GM23248 (cell line): ENCODE measurements at regions not wholly inside any gene's neighbourhood (a gene's known extent, or its start where the extent isn't known, plus 50 kb on each side); places are given as distances from the start of the nearest gene placed in this dataset.
A peak's percentile ranks its signal among the peaks of the same experiment; 100 is the strongest.

Experiments used
- DNase-seq: peaks from one replicate; pipeline ENCODE4 v3.0.0-alpha.2; 2015
- H2AFZ ChIP-seq: fragments of 200-600 bp; sonication (generic); 2 replicates; pipeline ENCODE4 v1.6.1; 2016; ENCODE audit warnings: antibody characterized with exemption
- H3F3A ChIP-seq: fragments of 200-600 bp; sonication (generic); 2 replicates; pipeline ENCODE4 v1.6.1; 2016; ENCODE audit warnings: mild to moderate bottlenecking, antibody characterized with exemption, mixed run types; ENCODE audit not compliant: insufficient read depth
- H3K27ac ChIP-seq: fragments of 200-600 bp; sonication (generic); 2 replicates; pipeline ENCODE4 v1.5.1; 2016; ENCODE audit warnings: mild to moderate bottlenecking
- H3K27me3 ChIP-seq: fragments of 200-600 bp; sonication (generic); replicated peaks from 2 replicates; pipeline ENCODE4 v1.6.1; 2016; ENCODE audit warnings: mild to moderate bottlenecking; ENCODE audit not compliant: insufficient read depth
- H3K36me3 ChIP-seq: fragments of 200-600 bp; sonication (generic); 2 replicates; pipeline ENCODE4 v1.6.1; 2016; ENCODE audit warnings: low read depth, mild to moderate bottlenecking
- H3K4me1 ChIP-seq: fragments of 200-600 bp; sonication (generic); 2 replicates; pipeline ENCODE4 v1.6.1; 2016; ENCODE audit warnings: mild to moderate bottlenecking; ENCODE audit not compliant: insufficient read depth
- H3K4me2 ChIP-seq: fragments of 200-600 bp; sonication (generic); one replicate; pipeline ENCODE4 v1.6.1; 2016; ENCODE audit warnings: mild to moderate bottlenecking; ENCODE audit not compliant: unreplicated experiment
- H3K4me3 ChIP-seq: fragments of 200-600 bp; sonication (generic); 2 replicates; pipeline ENCODE4 v1.5.1; 2016; ENCODE audit warnings: mild to moderate bottlenecking
- H3K79me2 ChIP-seq: fragments of 200-600 bp; sonication (generic); 2 replicates; pipeline ENCODE4 v1.6.1; 2016; ENCODE audit warnings: mild to moderate bottlenecking; ENCODE audit not compliant: insufficient read depth
- H3K9ac ChIP-seq: fragments of 200-600 bp; sonication (generic); 2 replicates; pipeline ENCODE4 v1.6.1; 2016; ENCODE audit warnings: mild to moderate bottlenecking
- H3K9me2 ChIP-seq: fragments of 200-600 bp; sonication (generic); 2 replicates; pipeline ENCODE4 v1.6.1; 2016; ENCODE audit warnings: mixed run types, mild to moderate bottlenecking, moderate library complexity; ENCODE audit not compliant: insufficient read depth
- H3K9me3 ChIP-seq: fragments of 200-600 bp; sonication (generic); one replicate; pipeline ENCODE4 v1.6.1; 2017; ENCODE audit warnings: low read depth
- H4K20me1 ChIP-seq: fragments of 200-600 bp; sonication (generic); 2 replicates; pipeline ENCODE4 v1.6.0; 2016; ENCODE audit not compliant: insufficient read depth
- EZH2 ChIP-seq: fragments of 200-600 bp; sonication (generic); IDR thresholded peaks from 2 replicates; pipeline ENCODE4 v1.6.1; 2018; ENCODE audit warnings: antibody characterized with exemption, mild to moderate bottlenecking; ENCODE audit not compliant: insufficient read depth, poor library complexity, severe bottlenecking
- EZH2phosphoT487 ChIP-seq: fragments of 200-600 bp; sonication (generic); IDR thresholded peaks from 2 replicates; pipeline ENCODE4 v1.6.1; 2018; ENCODE audit warnings: antibody characterized with exemption, moderate library complexity, mild to moderate bottlenecking, low read depth; ENCODE audit not compliant: insufficient read depth
- WGBS, 2 experiments: methylation state at CpG; one replicate each; pipeline ENCODE4 v1.1.6; 2015 to 2017; ENCODE audit warnings: low lambda C conversion rate in 2 of 2, low coverage in 1 of 2; ENCODE audit errors: missing lambda C conversion rate in 2 of 2; 5-methylcytosine and 5-hydroxymethylcytosine counted together
- in situ Hi-C: fragments of 300-500 bp; cut with MboI; formaldehyde crosslinking; loops from 2 replicates; pipeline ENCODE4 v1.15.0; 2020

- no peak for DNase-seq
- Histone ChIP-seq H3K27me3 (no peaks in the 10 kb centered on the region), H3K4me3 (no peak overlapping the region), H3K9me3 (no peaks in the 10 kb centered on the region), H4K20me1 (no peaks in the 10 kb centered on the region), H3K79me2 (no peaks in the 10 kb centered on the region), H3F3A (no peaks in the 10 kb centered on the region), H3K36me3 (no peaks in the 10 kb centered on the region), H3K4me1 (no peaks in the 10 kb centered on the region; the same call in 1 of the 2 replicates), H3K27ac (no peak overlapping the region), H3K4me2 (no peak overlapping the region), H3K9me2 (no peaks in the 10 kb centered on the region), H2AFZ (peak overlapping the region; percentile 45), H3K9ac (no peak overlapping the region)
- no peak for TF ChIP-seq EZH2
- no peak for TF ChIP-seq EZH2phosphoT487
- in situ Hi-C loops: no loop called here
- WGBS, 2 experiments: 38 to 40% methylated on average over 3 of the region's 3 CpGs
Measured at GRCh38 chr21:21622460-21623234, 624.4 kb downstream of the NCAM2 start.

- Histone ChIP-seq H3K36me3 (no peaks in the 10 kb centered on the region), H3K9ac (no peak overlapping the region), H3K4me1 (no peaks in the 10 kb centered on the region; the same call in 1 of the 2 replicates), H3F3A (no peaks in the 10 kb centered on the region), H4K20me1 (no peaks in the 10 kb centered on the region), H2AFZ (peak overlapping the region; percentile 47), H3K4me3 (no peak overlapping the region), H3K9me3 (no peaks in the 10 kb centered on the region), H3K79me2 (no peaks in the 10 kb centered on the region), H3K4me2 (peak overlapping the region; percentile 27), H3K27ac (no peak overlapping the region), H3K9me2 (no peaks in the 10 kb centered on the region), H3K27me3 (no peaks in the 10 kb centered on the region)
- WGBS, 2 experiments: 10 to 27% methylated on average over 1 of the region's 1 CpG
- TF ChIP-seq EZH2 (no peak), EZH2phosphoT487 (0 out of 2 replicates have a peak, but pooled peaks have one; percentile 24)
- peak; percentile 45 for DNase-seq
- in situ Hi-C loops: no loop called here
Measured at GRCh38 chr21:21624674-21625073, 626.5 kb downstream of the NCAM2 start.

- no peaks in the 10 kb centered on the region for H3K9me2 ChIP-seq
- in situ Hi-C loops: no loop called here
- no peak overlapping the region for H3K27ac ChIP-seq
- no peaks in the 10 kb centered on the region for H3K79me2 ChIP-seq
- no peaks in the 10 kb centered on the region for H3F3A ChIP-seq
- no peak overlapping the region for H3K9ac ChIP-seq
- H3K4me1 ChIP-seq: no peaks in the 10 kb centered on the region
- DNase-seq: peak; percentile 62
- 6 to 8% methylated on average over 5 of the region's 5 CpGs for WGBS, 2 experiments
- no peaks in the 10 kb centered on the region for H3K9me3 ChIP-seq
- no peaks in the 10 kb centered on the region for H4K20me1 ChIP-seq
- TF ChIP-seq EZH2phosphoT487 (no peak), EZH2 (no peak)
- H3K4me2 ChIP-seq: peak overlapping the region; percentile 37
- H3K4me3 ChIP-seq: no peak overlapping the region
- no peaks in the 10 kb centered on the region for H3K27me3 ChIP-seq
- peak overlapping the region; percentile 48 for H2AFZ ChIP-seq
- no peaks in the 10 kb centered on the region for H3K36me3 ChIP-seq
Measured at GRCh38 chr21:21631961-21632360, 633.8 kb downstream of the NCAM2 start.

- H4K20me1 ChIP-seq: no peaks in the 10 kb centered on the region
- H3K4me2 ChIP-seq: no peak overlapping the region
- H3K9me2 ChIP-seq: no peaks in the 10 kb centered on the region
- no peak overlapping the region for H3K9ac ChIP-seq
- no peak overlapping the region; the same call in 1 of the 2 replicates for H2AFZ ChIP-seq
- H3K9me3 ChIP-seq: no peaks in the 10 kb centered on the region
- H3F3A ChIP-seq: no peaks in the 10 kb centered on the region
- H3K27ac ChIP-seq: no peak overlapping the region
- WGBS, 2 experiments: 58 to 69% methylated on average over 2 of the region's 2 CpGs
- H3K4me3 ChIP-seq: no peak overlapping the region
- no peaks in the 10 kb centered on the region for H3K4me1 ChIP-seq
- in situ Hi-C loops: no loop called here
- no peak for DNase-seq
- TF ChIP-seq EZH2: no peak
- no peak for TF ChIP-seq EZH2phosphoT487
- no peaks in the 10 kb centered on the region for H3K27me3 ChIP-seq
- H3K36me3 ChIP-seq: no peaks in the 10 kb centered on the region
- no peaks in the 10 kb centered on the region for H3K79me2 ChIP-seq
Measured at GRCh38 chr21:21632926-21633325, 634.7 kb downstream of the NCAM2 start.
